Gastroesophageal sphincter (tissue), 4 donors: ENCODE measurements at regions not wholly inside any gene's neighbourhood (a gene's known extent, or its start where the extent isn't known, plus 50 kb on each side); places are given as distances from the start of the nearest gene placed in this dataset.

Experiments
- ATAC-seq: fragments of 150-250 bp; one replicate; pipeline ENCODE4 v1.9.1; 2016; ENCODE audit warnings: mild to moderate bottlenecking, moderate library complexity
- H3K27ac ChIP-seq, 4 donors: fragments of 200-600 bp; sonication (generic) in 3 of 4; 1 replicate in 3 of 4; 2 replicates in 1 of 4; pipeline ENCODE4 v1.5.1; 2016 to 2019
- H3K27me3 ChIP-seq: fragments of 200-600 bp; sonication (generic); one replicate; pipeline ENCODE4 v1.5.1; 2019
- H3K36me3 ChIP-seq, 2 donors: fragments of 200-600 bp; sonication (generic); one replicate each; pipeline ENCODE4 v1.5.1; 2019; ENCODE audit warnings: control low read depth in 1 of 2
- H3K4me1 ChIP-seq, 3 donors: fragments of 200-600 bp; sonication (generic); 1 replicate in 2 of 3; 2 replicates in 1 of 3; pipeline ENCODE4 v1.5.1; 2016 to 2019; ENCODE audit warnings: control low read depth in 2 of 3
- H3K4me3 ChIP-seq, 2 donors: fragments of 200-600 bp; sonication (generic); one replicate each; pipeline ENCODE4 v1.5.1; 2019; ENCODE audit warnings: mild to moderate bottlenecking in 1 of 2, moderate library complexity in 1 of 2
- H3K9me3 ChIP-seq, 3 donors: fragments of 200-600 bp; sonication (generic); one replicate each; pipeline ENCODE4 v1.5.1; 2017 to 2019; ENCODE audit warnings: control low read depth in 2 of 3
- CTCF ChIP-seq, 4 experiments: fragments of 200-600 bp in 2 of 4; fragments of 450-650 bp in 2 of 4; sonication (generic) in 1 of 4; IDR thresholded peaks; one replicate each; pipeline ENCODE4 v1.5.1; 2017 to 2019; ENCODE audit warnings: antibody characterized with exemption in 4 of 4, mild to moderate bottlenecking in 2 of 4, moderate library complexity in 2 of 4
- EP300 ChIP-seq: sonication (generic); formaldehyde crosslinking; IDR thresholded peaks from one replicate; pipeline ENCODE4 v1.6.1; 2017; ENCODE audit warnings: antibody characterized with exemption, mild to moderate bottlenecking
- POLR2A ChIP-seq, 2 donors: fragments of 450-650 bp; IDR thresholded peaks; one replicate each; pipeline ENCODE4 v1.6.1; 2017; ENCODE audit warnings: antibody characterized with exemption in 2 of 2, mild to moderate bottlenecking in 2 of 2, moderate library complexity in 1 of 2
- POLR2AphosphoS5 ChIP-seq: sonication (generic); formaldehyde crosslinking; IDR thresholded peaks from one replicate; pipeline ENCODE4 v1.6.1; 2017; ENCODE audit warnings: antibody characterized with exemption
- WGBS, 2 donors: methylation state at CpG; one replicate each; pipeline ENCODE4 v1.1.5; 2018; ENCODE audit warnings: low coverage in 1 of 2; 5-methylcytosine and 5-hydroxymethylcytosine counted together

GRCh38 chr4:28148221-28148620 lies 1287.6 kb downstream of the STIM2 start:
- Histone ChIP-seq H3K36me3 (no peaks in the 10 kb centered on the region), H3K4me3 (no peak overlapping the region), H3K27me3 (no peaks in the 10 kb centered on the region), H3K27ac (no peak overlapping the region), H3K4me1 (no peaks in the 10 kb centered on the region), H3K9me3 (no peaks in the 10 kb centered on the region)
- 56 to 86% methylated on average over 1 of the region's 1 CpG for WGBS, 2 donors
- TF ChIP-seq EP300 (no peak), POLR2A (IDR thresholded peaks at IDR 0.05) (no peak), POLR2AphosphoS5 (no peak)
- ATAC-seq = no peak

GRCh38 chr4:28149762-28150161 lies 1289.1 kb downstream of the STIM2 start:
- ATAC-seq = no peak
- no peak overlapping the region for H3K4me3 ChIP-seq
- WGBS, 2 donors = 79 to 80% methylated on average over 3 of the region's 3 CpGs

GRCh38 chr4:28151314-28151713 lies 1290.7 kb downstream of the STIM2 start:
- H3K4me1 ChIP-seq = no peaks in the 10 kb centered on the region
- H3K27me3 ChIP-seq = no peaks in the 10 kb centered on the region
- no peak for TF ChIP-seq EP300
- no peak for TF ChIP-seq CTCF (IDR thresholded peaks at IDR 0.05)
- TF ChIP-seq POLR2AphosphoS5 = no peak
- no peak for TF ChIP-seq POLR2A (IDR thresholded peaks at IDR 0.05)
- no peaks in the 10 kb centered on the region for H3K36me3 ChIP-seq
- H3K9me3 ChIP-seq = no peaks in the 10 kb centered on the region
- H3K27ac ChIP-seq = no peak overlapping the region
- ATAC-seq = no peak
- H3K4me3 ChIP-seq = no peak overlapping the region

More at GRCh38 chr4:28149762-28150161, 1289.1 kb downstream of the STIM2 start:
- TF ChIP-seq POLR2A (IDR thresholded peaks at IDR 0.05) (no peak), CTCF (IDR thresholded peaks at IDR 0.05) (no peak), EP300 (no peak), POLR2AphosphoS5 (no peak)
- no peaks in the 10 kb centered on the region for H3K4me1 ChIP-seq
- no peak overlapping the region for H3K27ac ChIP-seq
- no peaks in the 10 kb centered on the region for H3K9me3 ChIP-seq
- no peaks in the 10 kb centered on the region for H3K36me3 ChIP-seq
- no peaks in the 10 kb centered on the region for H3K27me3 ChIP-seq

- no peaks in the 10 kb centered on the region for H3K27me3 ChIP-seq
- no peaks in the 10 kb centered on the region for H3K4me1 ChIP-seq
- WGBS, 2 donors = 100% methylated on average over 1 of the region's 1 CpG; no CpG with 5 or more reads in 1 of the 2 donors
- peaks cover 0 to 5% (median 0%) of the 10 kb centered on the region in 3 donors for H3K9me3 ChIP-seq
- no peak for TF ChIP-seq EP300
- TF ChIP-seq POLR2A (IDR thresholded peaks at IDR 0.05) = no peak
- no peaks in the 10 kb centered on the region for H3K36me3 ChIP-seq
- no peak overlapping the region for H3K4me3 ChIP-seq
- no peak for ATAC-seq
- no peak overlapping the region for H3K27ac ChIP-seq
Measured at GRCh38 chr4:28167411-28167810, 1306.8 kb downstream of the STIM2 start.

- Histone ChIP-seq H3K4me1 (no peaks in the 10 kb centered on the region), H3K36me3 (no peaks in the 10 kb centered on the region), H3K9me3 (no peaks in the 10 kb centered on the region), H3K27me3 (no peaks in the 10 kb centered on the region), H3K27ac (no peak overlapping the region), H3K4me3 (no peak overlapping the region)
- ATAC-seq = no peak
- TF ChIP-seq CTCF (IDR thresholded peaks at IDR 0.05) (no peak), POLR2AphosphoS5 (no peak)
- 83 to 89% methylated on average over 1 of the region's 1 CpG for WGBS, 2 donors
Measured at GRCh38 chr4:28176942-28177341, 1316.3 kb downstream of the STIM2 start.

- no peak for ATAC-seq
- Histone ChIP-seq H3K27me3 (no peaks in the 10 kb centered on the region), H3K4me1 (no peaks in the 10 kb centered on the region), H3K36me3 (no peaks in the 10 kb centered on the region), H3K9me3 (no peaks in the 10 kb centered on the region), H3K27ac (no peak overlapping the region), H3K4me3 (no peak overlapping the region)
- TF ChIP-seq CTCF (IDR thresholded peaks at IDR 0.05) = no peak
- TF ChIP-seq POLR2AphosphoS5 = no peak
- no peak for TF ChIP-seq EP300
- no peak for TF ChIP-seq POLR2A (IDR thresholded peaks at IDR 0.05)
Measured at GRCh38 chr4:28177641-28178040, 1317.0 kb downstream of the STIM2 start.
